ENCODE measurements at regions not wholly inside any gene's neighbourhood (a gene's known extent, or its start where the extent isn't known, plus 50 kb on each side); places are given as distances from the start of the nearest gene placed in this dataset.

DNA sequence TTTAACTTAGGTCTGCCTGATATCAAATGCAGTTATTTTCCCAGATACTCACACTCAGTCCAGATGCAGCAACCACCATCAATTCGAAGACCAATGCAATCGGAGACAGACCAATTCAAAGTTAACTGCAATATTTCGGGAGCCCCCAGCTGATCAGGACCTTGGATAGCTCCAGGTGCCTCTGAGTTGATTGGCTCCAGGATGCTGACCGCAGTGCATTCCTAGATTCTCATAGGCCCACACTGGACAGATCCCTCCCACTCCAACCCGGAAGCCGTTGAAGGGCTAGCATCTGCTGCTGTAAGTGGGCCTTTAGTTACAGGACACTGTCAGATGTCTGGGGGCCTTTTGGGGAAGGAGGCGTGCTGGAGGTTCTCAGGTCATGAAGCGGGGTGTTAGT, 89.5 kb upstream of the ATP2B2 start:
- Histone ChIP-seq H3K27ac (ENCODE audit: low read length) (no peak overlapping the region), H3K4me1 (ENCODE audit: control insufficient read depth, insufficient read depth, low read length) (no peaks in the 10 kb centered on the region), H3K27me3 (ENCODE audit: control insufficient read depth, insufficient read depth, low read length) (peaks cover 2% of the 10 kb centered on the region), H3K4me3 (ENCODE audit: low read length) (no peak overlapping the region), H3K36me3 (ENCODE audit: control insufficient read depth, insufficient read depth, low read length) (no peaks in the 10 kb centered on the region), H3K9me3 (ENCODE audit: control insufficient read depth, insufficient read depth, low read length) (no peaks in the 10 kb centered on the region)
- H3K4me3 Mint-ChIP-seq = no peak overlapping the region
- H3K4me1 Mint-ChIP-seq = no peaks in the 10 kb centered on the region
- DNase-seq (peak; percentile 18 to 60), ATAC-seq (peak; percentile 58 to 87 (median 61))
- intact Hi-C loops (cut with micrococcal nuclease) = no loop called here
- H3K9me3 Mint-ChIP-seq = peaks cover 0 to 3% of the 10 kb centered on the region in 2 donors
- TF ChIP-seq, protein P1, sequence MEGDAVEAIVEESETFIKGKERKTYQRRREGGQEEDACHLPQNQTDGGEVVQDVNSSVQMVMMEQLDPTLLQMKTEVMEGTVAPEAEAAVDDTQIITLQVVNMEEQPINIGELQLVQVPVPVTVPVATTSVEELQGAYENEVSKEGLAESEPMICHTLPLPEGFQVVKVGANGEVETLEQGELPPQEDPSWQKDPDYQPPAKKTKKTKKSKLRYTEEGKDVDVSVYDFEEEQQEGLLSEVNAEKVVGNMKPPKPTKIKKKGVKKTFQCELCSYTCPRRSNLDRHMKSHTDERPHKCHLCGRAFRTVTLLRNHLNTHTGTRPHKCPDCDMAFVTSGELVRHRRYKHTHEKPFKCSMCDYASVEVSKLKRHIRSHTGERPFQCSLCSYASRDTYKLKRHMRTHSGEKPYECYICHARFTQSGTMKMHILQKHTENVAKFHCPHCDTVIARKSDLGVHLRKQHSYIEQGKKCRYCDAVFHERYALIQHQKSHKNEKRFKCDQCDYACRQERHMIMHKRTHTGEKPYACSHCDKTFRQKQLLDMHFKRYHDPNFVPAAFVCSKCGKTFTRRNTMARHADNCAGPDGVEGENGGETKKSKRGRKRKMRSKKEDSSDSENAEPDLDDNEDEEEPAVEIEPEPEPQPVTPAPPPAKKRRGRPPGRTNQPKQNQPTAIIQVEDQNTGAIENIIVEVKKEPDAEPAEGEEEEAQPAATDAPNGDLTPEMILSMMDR (IDR thresholded peaks at IDR 0.05) = no peak
- no peaks in the 10 kb centered on the region for H3K36me3 Mint-ChIP-seq
- H3K27ac Mint-ChIP-seq = no peak overlapping the region
- H3K27me3 Mint-ChIP-seq (ENCODE audit: low read depth in 2 of 2) = peaks cover 23 to 28% of the 10 kb centered on the region in 2 donors
- 27% methylated on average over 8 of the region's 8 CpGs for WGBS (ENCODE audit: insufficient coverage)

DNA sequence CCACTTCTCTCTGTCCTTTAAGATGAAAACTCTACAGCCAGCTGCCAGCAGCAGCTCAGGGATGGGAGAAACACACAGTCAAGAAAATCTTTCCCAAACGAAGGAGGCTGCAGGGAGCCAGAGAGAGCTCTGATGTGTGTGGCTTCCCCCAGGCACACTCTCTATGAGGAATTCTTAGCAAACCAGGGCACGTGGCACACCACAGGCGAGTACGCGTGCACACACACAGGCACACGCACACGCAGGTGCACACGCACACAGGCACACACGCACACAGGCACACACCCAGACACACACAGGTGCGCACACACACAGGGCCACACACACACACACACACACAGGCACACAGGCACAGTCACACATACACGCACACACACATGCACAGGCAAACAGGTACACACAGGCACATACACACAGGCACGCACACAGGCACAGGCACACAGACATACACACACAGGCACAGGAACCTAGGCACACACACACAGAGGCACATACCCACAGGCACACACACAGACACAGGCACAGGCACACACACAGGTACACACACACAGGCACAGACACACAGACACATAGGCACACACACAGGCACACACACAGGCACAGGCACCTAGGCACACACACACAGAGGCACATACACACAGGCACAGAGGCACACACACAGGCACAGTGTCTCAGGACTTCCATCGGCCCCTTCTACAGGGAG, 91.5 kb upstream of the ATP2B2 start:
- intact Hi-C loops (cut with micrococcal nuclease) = no loop called here
- no peak overlapping the region for H3K4me3 ChIP-seq (ENCODE audit: low read length)
- H3K4me1 ChIP-seq (ENCODE audit: control insufficient read depth, insufficient read depth, low read length) = no peaks in the 10 kb centered on the region
- peaks cover 2% of the 10 kb centered on the region for H3K27me3 ChIP-seq (ENCODE audit: control insufficient read depth, insufficient read depth, low read length)
- TF ChIP-seq, protein P1 (IDR thresholded peaks at IDR 0.05) = no peak
- ATAC-seq (peak in 1 of 3 donors; percentile 11), DNase-seq (no peak)
- H3K9me3 ChIP-seq (ENCODE audit: control insufficient read depth, insufficient read depth, low read length) = no peaks in the 10 kb centered on the region
- H3K9me3 Mint-ChIP-seq = no peaks in the 10 kb centered on the region
- no peaks in the 10 kb centered on the region for H3K36me3 Mint-ChIP-seq
- WGBS (ENCODE audit: insufficient coverage) = 85% methylated on average over 13 of the region's 13 CpGs
- H3K27ac ChIP-seq (ENCODE audit: low read length) = no peak overlapping the region
- no peak overlapping the region for H3K27ac Mint-ChIP-seq
- H3K4me1 Mint-ChIP-seq = no peaks in the 10 kb centered on the region
- H3K4me3 Mint-ChIP-seq = no peak overlapping the region
- no peaks in the 10 kb centered on the region for H3K36me3 ChIP-seq (ENCODE audit: control insufficient read depth, insufficient read depth, low read length)
- peaks cover 15 to 16% of the 10 kb centered on the region in 2 donors for H3K27me3 Mint-ChIP-seq (ENCODE audit: low read depth in 2 of 2)

DNA sequence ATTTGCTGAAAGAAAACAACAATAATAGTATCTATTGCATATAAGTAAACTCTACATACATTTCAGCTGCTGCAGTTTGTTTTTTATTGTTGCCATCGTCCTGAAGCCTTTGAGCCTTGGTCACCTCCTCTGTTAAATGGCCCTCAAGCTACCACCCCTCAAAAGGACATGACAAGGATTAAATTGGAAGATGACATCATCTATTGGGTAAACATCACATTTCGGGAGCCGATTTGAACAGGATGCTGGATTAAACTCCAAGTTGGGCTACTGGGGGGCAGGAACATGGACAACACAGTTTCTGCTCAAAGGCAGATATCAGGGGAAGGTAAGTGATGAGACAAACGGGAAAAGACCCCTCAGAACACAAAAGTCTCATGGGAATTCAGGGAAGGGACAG, 92.3 kb upstream of the ATP2B2 start:
- H3K27ac Mint-ChIP-seq = no peak overlapping the region
- WGBS (ENCODE audit: insufficient coverage) = 68% methylated on average over 4 of the region's 4 CpGs
- intact Hi-C loops (cut with micrococcal nuclease) = no loop called here
- no peak overlapping the region for H3K4me3 Mint-ChIP-seq
- Histone ChIP-seq H3K9me3 (ENCODE audit: control insufficient read depth, insufficient read depth, low read length) (no peaks in the 10 kb centered on the region), H3K4me3 (ENCODE audit: low read length) (no peak overlapping the region), H3K27me3 (ENCODE audit: control insufficient read depth, insufficient read depth, low read length) (peaks cover 2% of the 10 kb centered on the region), H3K27ac (ENCODE audit: low read length) (no peak overlapping the region), H3K4me1 (ENCODE audit: control insufficient read depth, insufficient read depth, low read length) (peaks cover 2% of the 10 kb centered on the region), H3K36me3 (ENCODE audit: control insufficient read depth, insufficient read depth, low read length) (no peaks in the 10 kb centered on the region)
- TF ChIP-seq, protein P1 (IDR thresholded peaks at IDR 0.05) = no peak
- DNase-seq = no peak
- peaks cover 15 to 16% of the 10 kb centered on the region in 2 donors for H3K27me3 Mint-ChIP-seq (ENCODE audit: low read depth in 2 of 2)
- ATAC-seq = no peak
- H3K9me3 Mint-ChIP-seq = no peaks in the 10 kb centered on the region
- H3K36me3 Mint-ChIP-seq = no peaks in the 10 kb centered on the region
- no peaks in the 10 kb centered on the region for H3K4me1 Mint-ChIP-seq

DNA sequence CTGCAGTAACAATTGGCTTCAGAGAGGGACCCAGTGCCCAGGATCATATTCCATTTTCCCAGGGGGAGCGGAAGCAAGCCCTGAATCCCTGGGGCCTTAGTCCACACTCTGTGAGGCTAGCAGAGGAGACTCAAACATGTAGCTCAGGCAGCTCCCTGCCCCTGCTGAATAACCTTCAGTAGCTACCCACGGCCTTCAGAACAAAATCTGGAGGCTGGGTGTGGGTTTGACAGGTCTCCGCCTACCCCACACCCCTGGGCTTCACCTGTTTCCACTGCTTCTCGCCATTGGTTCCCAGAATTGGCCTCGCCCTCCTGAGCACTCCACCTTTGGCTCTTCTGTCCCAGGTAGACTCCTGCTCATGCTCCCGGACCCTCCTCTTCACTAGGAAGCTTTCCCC, 93.6 kb upstream of the ATP2B2 start:
- intact Hi-C loops (cut with micrococcal nuclease) = no loop called here

More for the DNA sequence above, 93.6 kb upstream of the ATP2B2 start:
- H3K27ac ChIP-seq (ENCODE audit: low read length) = no peak overlapping the region
- peaks cover 16% of the 10 kb centered on the region in 2 donors for H3K27me3 Mint-ChIP-seq (ENCODE audit: low read depth in 2 of 2)
- DNase-seq (no peak), ATAC-seq (no peak)
- no peaks in the 10 kb centered on the region for H3K36me3 ChIP-seq (ENCODE audit: control insufficient read depth, insufficient read depth, low read length)
- no peak overlapping the region for H3K27ac Mint-ChIP-seq
- TF ChIP-seq, protein P1 (IDR thresholded peaks at IDR 0.05) = no peak
- no peaks in the 10 kb centered on the region for H3K36me3 Mint-ChIP-seq
- peaks cover 0 to 11% of the 10 kb centered on the region in 2 donors for H3K4me1 Mint-ChIP-seq
- 74% methylated on average over 6 of the region's 6 CpGs for WGBS (ENCODE audit: insufficient coverage)
- H3K4me3 Mint-ChIP-seq = no peak overlapping the region
- H3K9me3 Mint-ChIP-seq = no peaks in the 10 kb centered on the region
- peaks cover 15% of the 10 kb centered on the region for H3K4me1 ChIP-seq (ENCODE audit: control insufficient read depth, insufficient read depth, low read length)
- H3K9me3 ChIP-seq (ENCODE audit: control insufficient read depth, insufficient read depth, low read length) = no peaks in the 10 kb centered on the region
- H3K27me3 ChIP-seq (ENCODE audit: control insufficient read depth, insufficient read depth, low read length) = peaks cover 2% of the 10 kb centered on the region
- H3K4me3 ChIP-seq (ENCODE audit: low read length) = no peak overlapping the region
